OCI-M2 (cell line): ENCODE measurements at regions not wholly inside any gene's neighbourhood (a gene's known extent, or its start where the extent isn't known, plus 50 kb on each side); places are given as distances from the start of the nearest gene placed in this dataset.
A peak's percentile ranks its signal among the peaks of the same experiment; 100 is the strongest.

Experiments used
- DNase-seq: peaks from one replicate; lab custom pipeline; 2025; ENCODE audit not compliant: unreplicated experiment; lab: John Stamatoyannopoulos, UW

DNA sequence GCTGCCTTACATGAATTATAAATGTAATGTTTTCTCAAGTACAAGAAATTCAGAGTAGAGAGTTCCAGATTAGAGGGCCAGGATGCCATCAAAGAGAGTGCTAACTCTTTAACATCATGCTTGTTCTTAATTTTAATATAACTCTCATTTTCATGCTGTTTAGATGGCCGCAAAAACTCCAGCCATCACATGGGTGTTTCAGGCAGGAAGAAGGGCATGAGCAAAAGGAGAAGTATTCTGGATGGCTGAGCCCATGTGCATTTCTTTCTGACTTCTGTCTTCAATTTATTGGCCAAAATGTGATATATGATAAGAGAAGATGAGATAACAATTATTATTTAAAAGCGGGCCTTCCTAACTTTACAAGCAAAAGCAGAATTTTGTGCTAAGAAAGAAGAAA, 1328.6 kb downstream of the MRPL39 start:
- DNase-seq, result no peak

DNA sequence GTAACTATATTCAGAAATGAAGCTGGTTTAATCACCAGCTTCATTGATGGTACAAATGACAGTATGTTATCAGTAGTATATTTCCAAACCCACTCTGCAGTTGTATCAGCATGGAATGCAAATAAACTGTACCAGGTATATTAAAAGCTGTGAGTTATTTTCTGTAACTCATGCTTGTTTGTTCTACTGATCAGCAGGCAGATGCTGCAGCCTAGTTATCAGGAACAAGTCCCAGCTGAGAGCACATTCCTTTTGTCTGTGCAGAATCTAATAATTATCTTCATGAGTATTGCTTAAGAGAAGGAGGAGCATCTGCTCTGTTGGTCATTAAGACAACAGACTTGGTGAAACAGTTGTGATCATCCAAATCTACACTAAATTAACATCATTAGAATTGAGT, 1331.1 kb downstream of the MRPL39 start:
- no peak for DNase-seq

DNA sequence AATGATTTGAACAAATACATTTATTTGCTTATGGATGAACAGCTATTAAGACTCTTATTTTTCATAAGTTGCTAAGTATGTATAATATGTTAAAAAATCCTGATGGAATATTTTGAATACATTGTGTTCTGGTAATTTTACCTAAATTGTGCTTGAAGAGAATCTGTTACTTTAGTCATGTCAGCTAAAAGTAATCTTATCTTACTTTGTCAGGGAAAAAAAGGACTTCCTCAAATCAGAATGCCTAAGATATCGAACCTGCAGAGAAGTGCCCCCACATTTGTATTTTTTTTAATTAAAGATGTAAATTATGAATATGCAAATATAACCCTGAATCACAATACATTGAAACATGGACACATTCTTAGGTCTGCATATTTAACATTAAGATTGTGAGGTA, 1331.7 kb downstream of the MRPL39 start:
- no peak for DNase-seq

- peak; percentile 63 for DNase-seq
Measured at GRCh38 chr21:24272521-24272938, 1334.8 kb downstream of the MRPL39 start.

DNA sequence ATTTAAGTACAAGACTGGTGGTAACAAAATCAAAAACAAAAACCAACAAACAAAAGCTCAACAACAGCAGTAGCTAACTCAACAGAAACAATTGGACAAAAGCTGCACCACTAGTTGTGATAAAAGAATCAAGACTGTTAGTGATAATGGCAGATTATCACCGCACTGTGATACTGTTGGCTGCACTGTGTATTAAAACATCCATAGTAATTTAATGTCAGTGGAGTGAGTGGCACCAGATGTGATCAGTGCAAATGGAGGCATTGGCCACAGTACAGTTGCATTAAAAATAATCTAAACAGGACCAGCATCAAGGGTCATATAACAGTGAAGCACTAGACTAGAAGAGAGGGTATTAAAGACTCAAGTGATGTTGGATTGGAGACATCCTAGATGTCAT, 1341.3 kb downstream of the MRPL39 start:
- no peak for DNase-seq

GRCh38 chr21:24260751-24261150, 1346.5 kb downstream of the MRPL39 start:
- no peak for DNase-seq

DNA sequence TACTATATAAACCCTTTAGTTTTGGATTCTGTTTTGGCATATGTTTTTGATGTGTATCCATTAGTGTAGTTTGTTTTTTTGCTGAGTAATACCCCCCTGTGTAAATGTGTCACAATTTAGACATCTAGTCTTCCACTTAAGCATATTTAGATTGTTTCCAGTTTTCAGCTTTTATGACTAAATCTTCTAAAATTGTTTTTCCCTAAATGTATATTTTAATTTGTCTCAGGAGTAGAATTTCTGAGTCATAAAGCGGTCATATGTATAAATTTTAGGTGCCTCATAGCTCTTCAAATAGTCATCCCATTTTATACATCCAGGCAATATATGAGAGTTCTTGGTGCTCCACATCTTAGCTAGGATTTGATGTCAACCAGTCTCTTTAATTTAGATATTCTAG, 1348.0 kb downstream of the MRPL39 start:
- no peak for DNase-seq

GRCh38 chr21:24255591-24255990, 1351.7 kb downstream of the MRPL39 start:
- DNase-seq, result no peak

- DNase-seq, result no peak
Measured at GRCh38 chr21:24225431-24225830, 1381.8 kb downstream of the MRPL39 start.

- no peak for DNase-seq
Measured at GRCh38 chr21:24224422-24224821, 1382.9 kb downstream of the MRPL39 start.

GRCh38 chr21:24223624-24224023, 1383.7 kb downstream of the MRPL39 start:
- DNase-seq, result no peak

DNA sequence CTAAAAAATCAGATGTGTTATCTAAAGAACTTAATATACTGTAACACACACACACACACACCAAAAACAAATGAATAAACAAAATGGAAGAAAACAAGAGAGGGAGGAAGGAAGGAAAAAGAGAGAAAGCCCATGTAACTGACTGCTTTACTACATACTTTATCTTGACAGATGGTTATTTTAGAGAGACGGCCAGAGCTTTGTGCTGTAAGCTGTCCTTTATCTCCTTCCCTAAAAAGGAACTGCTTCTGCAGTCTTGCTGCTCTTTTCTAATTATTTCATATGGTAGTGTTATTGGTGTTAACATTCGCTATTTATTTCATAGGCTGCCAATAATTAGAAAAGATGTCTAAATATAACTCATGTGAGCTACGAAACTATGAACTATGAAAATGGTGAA, 1384.6 kb downstream of the MRPL39 start:
- DNase-seq, result no peak

GRCh38 chr21:24220446-24220845, 1386.8 kb downstream of the MRPL39 start:
- no peak for DNase-seq

DNA sequence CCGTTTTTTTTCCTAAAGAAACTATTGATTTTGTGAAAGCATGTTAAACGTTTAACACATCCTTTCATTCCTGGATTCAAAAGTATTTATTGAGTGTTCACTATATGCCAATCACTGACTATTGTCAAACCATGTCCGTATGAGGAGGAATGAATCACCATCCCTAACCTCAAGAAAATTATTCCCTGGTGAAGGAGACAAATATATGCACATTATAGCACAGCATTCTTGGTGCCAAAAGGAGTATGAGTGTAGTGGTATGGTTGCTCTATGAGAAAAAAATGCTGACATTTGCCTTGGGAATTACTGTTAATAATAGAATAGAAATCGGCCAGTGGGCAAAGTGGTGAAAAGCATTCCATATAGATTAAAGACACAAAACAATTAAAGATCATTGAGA, 1390.1 kb downstream of the MRPL39 start:
- DNase-seq, result no peak

- DNase-seq, result no peak
Measured at GRCh38 chr21:24210130-24210529, 1397.2 kb downstream of the MRPL39 start.

DNA sequence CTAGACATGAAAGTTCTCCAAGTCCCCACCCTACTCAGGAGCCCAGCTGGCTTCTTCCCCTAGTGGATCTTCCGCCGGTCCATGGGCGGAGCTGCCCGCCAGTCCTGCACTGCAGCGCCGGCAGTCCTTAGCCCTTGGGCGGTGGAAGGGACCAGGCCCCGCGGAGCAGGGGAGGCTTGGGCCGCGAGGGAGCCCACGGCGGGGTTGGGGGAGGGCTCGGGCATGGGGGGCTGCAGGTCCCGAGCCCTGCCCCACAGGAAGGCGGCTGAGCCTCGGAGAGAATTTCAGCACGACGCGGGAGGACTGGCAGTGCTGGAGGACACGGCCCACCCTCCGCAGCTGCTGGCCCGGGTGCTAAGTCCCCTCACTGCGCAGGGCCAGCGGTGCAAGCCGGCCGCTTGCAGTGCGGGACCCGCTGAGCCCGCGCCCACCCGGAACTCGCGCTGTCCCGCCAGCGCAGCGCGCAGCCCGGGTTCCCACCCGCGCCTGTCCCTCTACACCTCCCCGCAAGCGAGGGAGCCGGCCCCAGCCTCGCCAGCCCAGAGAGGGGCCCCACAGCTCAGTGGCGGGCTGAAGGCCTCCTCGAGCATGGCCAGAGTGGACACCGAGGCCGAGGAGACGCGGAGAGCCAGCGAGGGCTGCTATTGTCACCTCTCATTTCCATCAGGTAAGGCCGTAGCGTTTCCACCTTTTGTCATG, 1398.6 kb downstream of the MRPL39 start:
- DNase-seq, result no peak

- DNase-seq, result no peak
Measured at GRCh38 chr21:24205319-24205718, 1402.0 kb downstream of the MRPL39 start.

DNA sequence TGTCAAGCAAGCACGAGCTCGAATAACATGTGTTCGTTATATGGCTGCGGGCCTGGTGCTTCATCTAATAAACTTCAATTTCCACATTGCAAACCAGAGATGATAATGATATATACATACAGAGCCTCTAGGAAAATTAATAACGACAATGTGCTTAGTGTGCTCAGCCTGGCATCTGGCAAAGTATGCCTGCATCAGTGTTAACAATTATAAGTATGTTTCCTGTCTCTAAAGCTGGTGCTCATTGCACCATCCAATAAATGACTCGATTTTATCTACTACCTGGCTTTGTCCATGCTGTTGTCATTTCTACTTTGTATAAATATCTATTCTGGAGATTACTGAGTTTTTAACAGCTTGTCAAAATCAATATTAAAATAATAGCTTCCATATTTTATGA, 1402.6 kb downstream of the MRPL39 start:
- no peak for DNase-seq

GRCh38 chr21:24200052-24200451, 1407.2 kb downstream of the MRPL39 start:
- DNase-seq, result no peak

DNA sequence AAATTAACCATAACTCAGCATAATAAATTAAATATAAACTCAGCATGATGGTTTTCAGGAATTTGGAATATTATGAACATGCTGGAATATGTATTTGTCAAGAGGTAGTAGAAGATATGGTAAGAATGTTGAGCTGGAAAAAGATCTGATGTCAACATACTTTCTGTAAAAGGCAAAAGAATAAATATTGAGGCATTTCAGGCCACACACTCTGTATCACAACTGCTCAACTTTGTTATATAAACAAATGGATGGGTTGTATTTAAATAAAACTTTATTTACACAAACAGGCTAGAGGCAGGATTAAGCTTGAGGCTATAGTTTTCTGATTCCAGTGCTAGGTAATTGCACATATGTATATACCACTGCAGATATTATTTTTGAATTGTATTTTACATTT, 1409.4 kb downstream of the MRPL39 start:
- no peak for DNase-seq

GRCh38 chr21:24197132-24197643, 1410.1 kb downstream of the MRPL39 start:
- DNase-seq, result no peak

DNA sequence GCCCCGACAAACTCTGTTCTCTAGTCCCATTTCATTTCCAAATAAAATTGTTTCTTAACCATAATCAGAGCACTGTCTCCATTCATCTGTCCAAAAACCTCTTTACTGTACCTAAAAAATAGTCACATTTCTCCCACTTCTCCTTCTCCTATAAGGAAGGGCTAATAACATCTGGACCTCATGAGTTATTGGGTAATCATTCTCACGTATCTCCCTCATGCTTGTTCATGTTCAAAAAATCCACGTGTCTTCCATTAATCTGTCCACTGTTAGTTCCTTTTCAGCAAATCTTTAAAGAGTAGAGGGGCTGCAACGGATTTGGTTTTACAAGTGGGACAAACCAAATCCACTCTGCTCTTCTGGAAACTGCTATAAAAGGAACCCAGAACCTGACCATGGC, 1418.8 kb downstream of the MRPL39 start:
- DNase-seq, result no peak

DNA sequence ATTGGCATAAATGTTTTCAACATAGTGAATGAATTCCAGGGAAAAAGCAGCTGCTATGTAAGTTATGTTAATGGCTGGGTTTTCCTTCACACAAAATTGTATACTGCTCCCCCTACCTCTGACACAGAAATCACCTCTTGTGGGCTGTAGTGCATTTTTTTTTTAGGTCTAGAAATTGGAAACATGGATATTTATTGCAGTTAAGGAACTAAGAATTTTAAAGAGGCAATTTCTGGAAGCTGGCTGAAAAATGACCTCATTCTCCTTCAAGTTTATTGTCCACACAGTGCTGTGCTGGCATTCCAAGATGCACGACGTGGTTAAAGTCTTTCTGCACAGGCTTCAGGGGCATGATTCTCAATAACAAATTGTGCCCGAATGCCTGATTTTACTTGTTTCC, 1424.2 kb downstream of the MRPL39 start:
- no peak for DNase-seq
